H1 (cell line): ENCODE measurements at regions not wholly inside any gene's neighbourhood (a gene's known extent, or its start where the extent isn't known, plus 50 kb on each side); places are given as distances from the start of the nearest gene placed in this dataset.

Experiments
- KDM4A ChIP-seq: IDR thresholded peaks from one replicate; pipeline ENCODE4 v1.7.1; 2012; ENCODE audit warnings: low read depth, mild to moderate bottlenecking, moderate library complexity, low read length, inconsistent platforms; ENCODE audit not compliant: severe bottlenecking
- TF ChIP-seq, protein P1 (sequence below): IDR thresholded peaks from 2 replicates; pipeline ENCODE4 v1.6.1; 2012; ENCODE audit warnings: low read length, inconsistent platforms

- TF ChIP-seq, protein P1, sequence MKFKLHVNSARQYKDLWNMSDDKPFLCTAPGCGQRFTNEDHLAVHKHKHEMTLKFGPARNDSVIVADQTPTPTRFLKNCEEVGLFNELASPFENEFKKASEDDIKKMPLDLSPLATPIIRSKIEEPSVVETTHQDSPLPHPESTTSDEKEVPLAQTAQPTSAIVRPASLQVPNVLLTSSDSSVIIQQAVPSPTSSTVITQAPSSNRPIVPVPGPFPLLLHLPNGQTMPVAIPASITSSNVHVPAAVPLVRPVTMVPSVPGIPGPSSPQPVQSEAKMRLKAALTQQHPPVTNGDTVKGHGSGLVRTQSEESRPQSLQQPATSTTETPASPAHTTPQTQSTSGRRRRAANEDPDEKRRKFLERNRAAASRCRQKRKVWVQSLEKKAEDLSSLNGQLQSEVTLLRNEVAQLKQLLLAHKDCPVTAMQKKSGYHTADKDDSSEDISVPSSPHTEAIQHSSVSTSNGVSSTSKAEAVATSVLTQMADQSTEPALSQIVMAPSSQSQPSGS, result no peak
- TF ChIP-seq KDM4A, result no peak
Measured at GRCh38 chr10:62634576-62634975, 169.9 kb upstream of the ADO start (continued).
